MM.1S (cell line): ENCODE measurements at regions not wholly inside any gene's neighbourhood (a gene's known extent, or its start where the extent isn't known, plus 50 kb on each side); places are given as distances from the start of the nearest gene placed in this dataset.

Experiments
- DNase-seq: peaks from one replicate; pipeline ENCODE4 v3.0.0-alpha.2; 2015
- H2AFZ ChIP-seq: fragments of 300-600 bp; sonication (generic); 2 replicates; pipeline ENCODE4 v1.6.0; 2016; ENCODE audit warnings: antibody characterized with exemption, low read length
- H3F3A ChIP-seq: fragments of 300-600 bp; sonication (generic); 2 replicates; pipeline ENCODE4 v1.6.1; 2016; ENCODE audit warnings: mild to moderate bottlenecking, antibody characterized with exemption, low read length, moderate library complexity, mixed read lengths; ENCODE audit not compliant: insufficient read depth
- H3K27ac ChIP-seq: fragments of 300-600 bp; sonication (generic); 2 replicates; pipeline ENCODE4 v1.5.1; 2016; ENCODE audit warnings: mild to moderate bottlenecking, low read length
- H3K27me3 ChIP-seq: fragments of 300-600 bp; sonication (generic); replicated peaks from 2 replicates; pipeline ENCODE4 v1.6.0; 2016; ENCODE audit warnings: low read length; ENCODE audit not compliant: insufficient read depth
- H3K36me3 ChIP-seq: fragments of 300-600 bp; sonication (generic); replicated peaks from 2 replicates; pipeline ENCODE4 v1.6.1; 2016; ENCODE audit warnings: mild to moderate bottlenecking, low read length, mixed read lengths; ENCODE audit not compliant: insufficient read depth
- H3K4me1 ChIP-seq: fragments of 300-600 bp; sonication (generic); 2 replicates; pipeline ENCODE4 v1.6.1; 2016; ENCODE audit warnings: low read length, mixed read lengths
- H3K4me2 ChIP-seq: fragments of 300-600 bp; sonication (generic); 2 replicates; pipeline ENCODE4 v1.6.0; 2016; ENCODE audit warnings: low read depth, low read length
- H3K4me3 ChIP-seq: fragments of 300-600 bp; sonication (generic); 2 replicates; pipeline ENCODE4 v1.5.1; 2016; ENCODE audit warnings: low read length, mixed read lengths
- H3K79me2 ChIP-seq: fragments of 300-600 bp; sonication (generic); 2 replicates; pipeline ENCODE4 v1.6.1; 2016; ENCODE audit warnings: mixed run types, low read length, mixed read lengths
- H3K9ac ChIP-seq: fragments of 300-600 bp; sonication (generic); 2 replicates; pipeline ENCODE4 v1.6.1; 2016; ENCODE audit warnings: low read length, mixed read lengths
- H3K9me2 ChIP-seq: fragments of 300-600 bp; sonication (generic); replicated peaks from 2 replicates; pipeline ENCODE4 v1.6.1; 2016; ENCODE audit warnings: mild to moderate bottlenecking, low read length, mixed read lengths; ENCODE audit not compliant: insufficient read depth
- H3K9me3 ChIP-seq: fragments of 300-600 bp; sonication (generic); replicated peaks from 2 replicates; pipeline ENCODE4 v1.6.1; 2016; ENCODE audit warnings: mild to moderate bottlenecking, low read length, mixed read lengths; ENCODE audit not compliant: insufficient read depth
- H4K20me1 ChIP-seq: fragments of 300-600 bp; sonication (generic); 2 replicates; pipeline ENCODE4 v1.6.1; 2016; ENCODE audit warnings: mild to moderate bottlenecking, low read length, moderate library complexity, mixed read lengths; ENCODE audit not compliant: insufficient read depth
- CTCF ChIP-seq: fragments of 300-600 bp; sonication (generic); IDR thresholded peaks from 2 replicates; pipeline ENCODE4 v1.5.1; 2016; ENCODE audit warnings: antibody characterized with exemption, low read length, mixed read lengths
- EZH2 ChIP-seq: fragments of 300-600 bp; sonication (generic); optimal IDR thresholded peaks from 2 replicates; pipeline ENCODE3; 2017; ENCODE audit warnings: low read depth, mild to moderate bottlenecking, antibody characterized with exemption, low read length, mixed read lengths
- EZH2phosphoT487 ChIP-seq: fragments of 300-600 bp; sonication (generic); IDR thresholded peaks from 2 replicates; pipeline ENCODE4 v1.6.1; 2018; ENCODE audit warnings: antibody characterized with exemption, low read length

GRCh38 chr1:103460511-103460910 lies 65.0 kb upstream of the RNPC3 start:
- H3F3A ChIP-seq, result no peaks in the 10 kb centered on the region
- TF ChIP-seq CTCF (no peak), EZH2phosphoT487 (no peak), EZH2 (no peak)
- no peak for DNase-seq
- H3K36me3 ChIP-seq, result no peaks in the 10 kb centered on the region
- H3K4me3 ChIP-seq, result no peak overlapping the region
- no peak overlapping the region for H3K27ac ChIP-seq
- H3K79me2 ChIP-seq, result no peaks in the 10 kb centered on the region
- no peak overlapping the region for H2AFZ ChIP-seq
- no peak overlapping the region for H3K4me2 ChIP-seq
- no peaks in the 10 kb centered on the region for H3K9me2 ChIP-seq
- H4K20me1 ChIP-seq, result no peaks in the 10 kb centered on the region
- no peaks in the 10 kb centered on the region for H3K4me1 ChIP-seq
- no peak overlapping the region for H3K9ac ChIP-seq
- no peaks in the 10 kb centered on the region for H3K9me3 ChIP-seq
- H3K27me3 ChIP-seq, result no peaks in the 10 kb centered on the region

- H2AFZ ChIP-seq, result no peak overlapping the region
- no peak for DNase-seq
- H3K9ac ChIP-seq, result no peak overlapping the region
- H3K79me2 ChIP-seq, result no peaks in the 10 kb centered on the region
- H3K4me3 ChIP-seq, result no peak overlapping the region
- no peaks in the 10 kb centered on the region for H3K36me3 ChIP-seq
- H3K9me3 ChIP-seq, result no peaks in the 10 kb centered on the region
- TF ChIP-seq EZH2, result no peak
- H3K27me3 ChIP-seq, result no peaks in the 10 kb centered on the region
- no peak overlapping the region for H3K4me2 ChIP-seq
- no peaks in the 10 kb centered on the region for H3F3A ChIP-seq
- no peaks in the 10 kb centered on the region for H3K4me1 ChIP-seq
- no peaks in the 10 kb centered on the region for H4K20me1 ChIP-seq
- no peaks in the 10 kb centered on the region for H3K9me2 ChIP-seq
- H3K27ac ChIP-seq, result no peak overlapping the region
These were observed 66.2 kb upstream of the RNPC3 start for GRCh38 chr1:103459346-103459745.

GRCh38 chr1:103457886-103458455 lies 67.5 kb upstream of the RNPC3 start:
- Histone ChIP-seq H3K27ac (no peak overlapping the region), H3K4me3 (no peak overlapping the region), H3K9ac (no peak overlapping the region), H3K4me2 (no peak overlapping the region), H3K79me2 (no peaks in the 10 kb centered on the region), H3F3A (no peaks in the 10 kb centered on the region), H3K36me3 (no peaks in the 10 kb centered on the region), H3K27me3 (no peaks in the 10 kb centered on the region), H3K9me3 (no peaks in the 10 kb centered on the region), H3K9me2 (no peaks in the 10 kb centered on the region), H3K4me1 (no peaks in the 10 kb centered on the region), H2AFZ (no peak overlapping the region), H4K20me1 (no peaks in the 10 kb centered on the region)
- TF ChIP-seq EZH2 (no peak), EZH2phosphoT487 (no peak), CTCF (no peak)
- no peak for DNase-seq

GRCh38 chr1:103448560-103448959 lies 76.9 kb upstream of the RNPC3 start:
- Histone ChIP-seq H3K27ac (no peak overlapping the region), H3K4me1 (no peaks in the 10 kb centered on the region), H3F3A (no peaks in the 10 kb centered on the region), H3K36me3 (no peaks in the 10 kb centered on the region), H3K9me2 (no peaks in the 10 kb centered on the region), H3K79me2 (no peaks in the 10 kb centered on the region), H3K4me3 (no peak overlapping the region), H2AFZ (no peak overlapping the region), H3K9ac (no peak overlapping the region), H3K4me2 (no peak overlapping the region), H3K9me3 (no peaks in the 10 kb centered on the region), H3K27me3 (no peaks in the 10 kb centered on the region), H4K20me1 (no peaks in the 10 kb centered on the region)
- DNase-seq, result peak; percentile 6
- no peak for TF ChIP-seq CTCF
- no peak for TF ChIP-seq EZH2phosphoT487
- no peak for TF ChIP-seq EZH2
